Motor neuron (in vitro differentiated cells): ENCODE measurements at regions not wholly inside any gene's neighbourhood (a gene's known extent, or its start where the extent isn't known, plus 50 kb on each side); places are given as distances from the start of the nearest gene placed in this dataset.
A peak's percentile ranks its signal among the peaks of the same experiment; 100 is the strongest.
"Not testable (repeated sequence)": the region's sequence is repeated elsewhere in the genome, so short reads cannot be mapped to it uniquely, and the experiment has no call there.

ENCODE experiments used
- ATAC-seq, 8 experiments: fragments of 200-7000 bp; cut with Tn5 transposase; replicated peaks in 6 of 8; 2 replicates each; pipeline ENCODE4 v1.8.0; 2021; ENCODE audit warnings: mild to moderate bottlenecking in 8 of 8, moderate library complexity in 8 of 8
- H3K27ac ChIP-seq, 2 donors: fragments of 250-450 bp; sonication (Bioruptor Pico); 2 replicates each; pipeline ENCODE4 v1.9.0; 2021; ENCODE audit warnings: antibody characterized with exemption in 2 of 2, mild to moderate bottlenecking in 2 of 2, moderate library complexity in 1 of 2
- H3K4me1 ChIP-seq, 2 donors: fragments of 250-450 bp; sonication (Bioruptor Pico); replicated peaks in 1 of 2; 2 replicates each; pipeline ENCODE4 v1.6.1; 2021; ENCODE audit warnings: antibody characterized with exemption in 2 of 2, mild to moderate bottlenecking in 2 of 2, moderate library complexity in 1 of 2
- H3K4me3 ChIP-seq, 5 donors: fragments of 250-450 bp; sonication (Bioruptor Pico); 2 replicates each; pipeline ENCODE4 v1.9.0; 2021; ENCODE audit warnings: antibody characterized with exemption in 5 of 5, mild to moderate bottlenecking in 5 of 5, moderate library complexity in 4 of 5
- WGBS, 10 experiments: fragments of 450-650 bp; shearing (Covaris generic); methylation state at CpG; one replicate each; pipeline ENCODE4 v1.0.0; 2022; 5-methylcytosine and 5-hydroxymethylcytosine counted together
- in situ Hi-C, 9 experiments: fragments of 400-800 bp; cut with MboI; loops; one replicate each; pipeline ENCODE4 v1.15.0; 2021; ENCODE audit warnings: low sequenced_read_pairs in 9 of 9, low pct_unique_long_range_greater_than_20kb in 2 of 9; ENCODE audit not compliant: unreplicated experiment in 9 of 9

GRCh38 chr7:51551070-51551469 lies 234.5 kb upstream of the COBL start:
- Histone ChIP-seq H3K4me3 (no peak overlapping the region), H3K4me1 (no peaks in the 10 kb centered on the region), H3K27ac (no peak overlapping the region)
- in situ Hi-C loops: no loop called here
- ATAC-seq: no peak
- WGBS, 10 experiments: 0 to 100% (median 46%) methylated on average over 1 to 3 of the region's 4 CpGs; no CpG with 5 or more reads in 2 of the 10 experiments

GRCh38 chr7:51545131-51545530 lies 228.5 kb upstream of the COBL start:
- in situ Hi-C loops: no loop called here
- no peak for ATAC-seq
- WGBS, 10 experiments: 0 to 83% (median 67%) methylated on average over 1 to 2 of the region's 2 CpGs; no CpG with 5 or more reads in 3 of the 10 experiments
- H3K27ac ChIP-seq: no peak overlapping the region
- no peak overlapping the region for H3K4me3 ChIP-seq
- H3K4me1 ChIP-seq: no peaks in the 10 kb centered on the region

GRCh38 chr7:51543801-51544553 lies 227.4 kb upstream of the COBL start:
- WGBS, 10 experiments: 17 to 60% (median 35%) methylated on average over 2 to 4 of the region's 7 CpGs; no CpG with 5 or more reads in 6 of the 10 experiments
- Histone ChIP-seq H3K4me1 (no peaks in the 10 kb centered on the region), H3K27ac (no peak overlapping the region), H3K4me3 (no peak overlapping the region)
- in situ Hi-C loops: no loop called here
- ATAC-seq: no peak

GRCh38 chr7:51540906-51541305 lies 224.3 kb upstream of the COBL start:
- WGBS, 10 experiments: 0 to 100% (median 88%) methylated on average over 1 to 2 of the region's 2 CpGs
- H3K4me1 ChIP-seq, ATAC-seq, H3K4me3 ChIP-seq, in situ Hi-C loops, H3K27ac ChIP-seq: not testable (repeated sequence)

- no peak for ATAC-seq
- Histone ChIP-seq H3K4me1 (no peaks in the 10 kb centered on the region), H3K4me3 (no peak overlapping the region), H3K27ac (no peak overlapping the region)
- 0 to 100% (median 74%) methylated on average over 1 to 3 of the region's 3 CpGs for WGBS, 10 experiments
- in situ Hi-C loops: no loop called here
These were observed 223.2 kb upstream of the COBL start for GRCh38 chr7:51539840-51540239.

- Histone ChIP-seq H3K4me3 (no peak overlapping the region), H3K4me1 (no peaks in the 10 kb centered on the region), H3K27ac (no peak overlapping the region)
- WGBS, 10 experiments: 0 to 100% (median 63%) methylated on average over 1 to 4 of the region's 5 CpGs; no CpG with 5 or more reads in 7 of the 10 experiments
- ATAC-seq: no peak
- in situ Hi-C loops: no loop called here
These were observed 211.6 kb upstream of the COBL start for GRCh38 chr7:51528172-51528571.

- ATAC-seq: peak in 5 of 8 experiments; percentile 78 to 96 (median 92)
- Histone ChIP-seq H3K27ac (peak overlapping the region in 1 of 2 donors; percentile 39), H3K4me3 (no peak overlapping the region), H3K4me1 (peaks cover 32 to 53% of the 10 kb centered on the region in 2 donors)
- 8 to 80% (median 52%) methylated on average over 1 to 5 of the region's 6 CpGs; no CpG with 5 or more reads in 1 of the 10 experiments for WGBS, 10 experiments
- in situ Hi-C loops: no loop called here
These were observed 205.2 kb upstream of the COBL start for GRCh38 chr7:51521694-51522312.

GRCh38 chr7:51521054-51521453 lies 204.4 kb upstream of the COBL start:
- no peak overlapping the region for H3K4me3 ChIP-seq
- WGBS, 10 experiments: 0 to 98% (median 71%) methylated on average over 1 to 6 of the region's 6 CpGs; no CpG with 5 or more reads in 3 of the 10 experiments
- peak overlapping the region in 1 of 2 donors; percentile 21 for H3K27ac ChIP-seq
- no peak for ATAC-seq
- peaks cover 32 to 57% of the 10 kb centered on the region in 2 donors for H3K4me1 ChIP-seq
- in situ Hi-C loops: no loop called here

GRCh38 chr7:51518646-51519045 lies 202.0 kb upstream of the COBL start:
- WGBS, 10 experiments: 6 to 93% (median 63%) methylated on average over 1 to 4 of the region's 4 CpGs; no CpG with 5 or more reads in 3 of the 10 experiments
- in situ Hi-C loops: no loop called here
- no peak overlapping the region for H3K4me3 ChIP-seq
- peaks cover 32 to 57% of the 10 kb centered on the region in 2 donors for H3K4me1 ChIP-seq
- peak in 1 of 8 experiments; percentile 27 for ATAC-seq
- H3K27ac ChIP-seq: no peak overlapping the region

GRCh38 chr7:51517187-51517586 lies 200.6 kb upstream of the COBL start:
- in situ Hi-C loops: no loop called here

GRCh38 chr7:51501620-51502019 lies 185.0 kb upstream of the COBL start:
- Histone ChIP-seq H3K4me3 (no peak overlapping the region), H3K27ac (no peak overlapping the region), H3K4me1 (peaks cover 13 to 18% of the 10 kb centered on the region in 2 donors)
- ATAC-seq: peak in 5 of 8 experiments; percentile 33 to 88 (median 54)
- in situ Hi-C loops: no loop called here
- WGBS, 10 experiments: 13 to 94% (median 62%) methylated on average over 2 to 5 of the region's 5 CpGs

More at GRCh38 chr7:51517187-51517586, 200.6 kb upstream of the COBL start:
- peaks cover 22 to 49% of the 10 kb centered on the region in 2 donors for H3K4me1 ChIP-seq
- ATAC-seq: peak in 7 of 8 experiments; percentile 28 to 89 (median 70)
- no peak overlapping the region for H3K4me3 ChIP-seq
- H3K27ac ChIP-seq: no peak overlapping the region
- WGBS, 10 experiments: 0 to 71% (median 39%) methylated on average over 1 to 4 of the region's 4 CpGs; no CpG with 5 or more reads in 1 of the 10 experiments

GRCh38 chr7:51482976-51483375 lies 166.4 kb upstream of the COBL start:
- WGBS, 10 experiments: 0 to 93% (median 79%) methylated on average over 1 to 2 of the region's 2 CpGs; no CpG with 5 or more reads in 3 of the 10 experiments
- H3K4me1 ChIP-seq: peaks cover 0 to 9% of the 10 kb centered on the region in 2 donors
- no peak overlapping the region for H3K27ac ChIP-seq
- no peak overlapping the region for H3K4me3 ChIP-seq
- ATAC-seq: no peak
- in situ Hi-C loops: no loop called here

GRCh38 chr7:51481421-51481820 lies 164.8 kb upstream of the COBL start:
- no peak overlapping the region for H3K4me3 ChIP-seq
- 0 to 100% (median 63%) methylated on average over 1 to 3 of the region's 3 CpGs for WGBS, 10 experiments
- H3K4me1 ChIP-seq: peaks cover 0 to 9% of the 10 kb centered on the region in 2 donors
- in situ Hi-C loops: no loop called here
- ATAC-seq: peak in 3 of 8 experiments; percentile 19 to 99 (median 98)
- H3K27ac ChIP-seq: no peak overlapping the region
